ENCODE measurements at regions not wholly inside any gene's neighbourhood (a gene's known extent, or its start where the extent isn't known, plus 50 kb on each side); places are given as distances from the start of the nearest gene placed in this dataset.

DNA sequence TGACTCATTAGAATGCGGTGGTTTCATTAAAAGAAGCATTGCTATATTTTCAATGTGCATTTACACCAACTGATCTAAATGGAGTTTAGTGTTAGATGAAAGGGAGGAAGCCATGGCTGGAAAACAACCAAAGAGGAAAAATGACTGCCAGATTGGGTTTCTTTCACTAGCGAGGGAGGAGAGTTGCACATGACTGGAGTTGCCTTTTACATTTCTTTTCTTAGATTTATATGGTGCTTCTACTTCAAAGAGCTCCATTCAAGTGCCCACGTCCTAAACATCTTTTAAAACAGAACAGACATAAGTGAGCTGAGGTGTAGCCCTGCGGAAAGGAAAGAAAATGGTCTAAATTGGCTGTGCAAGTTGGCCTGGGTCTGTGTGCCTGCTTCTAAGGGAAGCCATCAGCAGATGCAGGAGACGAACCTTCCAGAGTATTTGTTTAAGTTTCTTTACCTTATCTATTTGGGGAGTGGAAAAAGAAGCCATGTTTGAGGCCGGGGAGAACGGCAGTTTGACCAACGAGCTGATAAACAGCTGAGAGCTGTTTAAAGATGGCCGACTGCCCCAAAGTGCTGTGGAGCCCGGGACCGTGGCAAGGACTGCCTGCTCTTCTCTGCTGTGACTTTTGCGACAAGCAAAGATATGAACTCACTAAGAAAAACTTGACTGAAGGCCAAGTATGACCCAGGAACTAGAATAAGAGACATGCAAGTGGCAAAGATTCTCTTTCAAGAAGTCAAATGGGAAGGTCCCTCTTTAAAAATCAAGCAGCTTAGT lies 327.0 kb downstream of the ZNF516 start:
- Histone ChIP-seq H3K79me2 (ENCODE audit: insufficient read depth, low read length) (no peaks in the 10 kb centered on the region), H3K27me3 (ENCODE audit: insufficient read depth, low read length) (no peaks in the 10 kb centered on the region), H4K20me1 (ENCODE audit: insufficient read depth, low read length) (no peaks in the 10 kb centered on the region), H3K36me3 (ENCODE audit: insufficient read depth, low read length) (no peaks in the 10 kb centered on the region), H3K9ac (ENCODE audit: low read length) (no peak overlapping the region), H3K4me1 (ENCODE audit: insufficient read depth, low read length) (no peaks in the 10 kb centered on the region), H3K27ac (ENCODE audit: low read depth, low read length) (no peak overlapping the region), H3K4me2 (ENCODE audit: low read length) (no peak overlapping the region), H2AFZ (ENCODE audit: low read depth, low read length) (no peak overlapping the region), H3K9me3 (ENCODE audit: insufficient read depth, low read depth, low read length) (no peaks in the 10 kb centered on the region), H3K4me3 (ENCODE audit: insufficient read depth, low read depth, low read length) (no peak overlapping the region)
- Mint-ChIP-seq H3K9me3 (ENCODE audit: unreplicated experiment) (no peaks in the 10 kb centered on the region), H3K27me3 (ENCODE audit: low read depth, unreplicated experiment) (peaks cover 15% of the 10 kb centered on the region), H3K27ac (ENCODE audit: unreplicated experiment) (no peak overlapping the region), H3K4me1 (ENCODE audit: low read depth, unreplicated experiment) (no peaks in the 10 kb centered on the region), H3K4me3 (ENCODE audit: unreplicated experiment) (no peak overlapping the region), H3K36me3 (ENCODE audit: low read depth, unreplicated experiment) (no peaks in the 10 kb centered on the region)
- FAIRE-seq, result no peak
- DNase-seq (ENCODE audit: low read depth), result no peak
- TF ChIP-seq, protein P1, sequence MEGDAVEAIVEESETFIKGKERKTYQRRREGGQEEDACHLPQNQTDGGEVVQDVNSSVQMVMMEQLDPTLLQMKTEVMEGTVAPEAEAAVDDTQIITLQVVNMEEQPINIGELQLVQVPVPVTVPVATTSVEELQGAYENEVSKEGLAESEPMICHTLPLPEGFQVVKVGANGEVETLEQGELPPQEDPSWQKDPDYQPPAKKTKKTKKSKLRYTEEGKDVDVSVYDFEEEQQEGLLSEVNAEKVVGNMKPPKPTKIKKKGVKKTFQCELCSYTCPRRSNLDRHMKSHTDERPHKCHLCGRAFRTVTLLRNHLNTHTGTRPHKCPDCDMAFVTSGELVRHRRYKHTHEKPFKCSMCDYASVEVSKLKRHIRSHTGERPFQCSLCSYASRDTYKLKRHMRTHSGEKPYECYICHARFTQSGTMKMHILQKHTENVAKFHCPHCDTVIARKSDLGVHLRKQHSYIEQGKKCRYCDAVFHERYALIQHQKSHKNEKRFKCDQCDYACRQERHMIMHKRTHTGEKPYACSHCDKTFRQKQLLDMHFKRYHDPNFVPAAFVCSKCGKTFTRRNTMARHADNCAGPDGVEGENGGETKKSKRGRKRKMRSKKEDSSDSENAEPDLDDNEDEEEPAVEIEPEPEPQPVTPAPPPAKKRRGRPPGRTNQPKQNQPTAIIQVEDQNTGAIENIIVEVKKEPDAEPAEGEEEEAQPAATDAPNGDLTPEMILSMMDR (IDR thresholded peaks at IDR 0.05; ENCODE audit: insufficient read depth, low read depth, low read length), result no peak
- TF ChIP-seq EZH2 (IDR thresholded peaks at IDR 0.05; ENCODE audit: insufficient read depth, low read length), result no peak

DNA sequence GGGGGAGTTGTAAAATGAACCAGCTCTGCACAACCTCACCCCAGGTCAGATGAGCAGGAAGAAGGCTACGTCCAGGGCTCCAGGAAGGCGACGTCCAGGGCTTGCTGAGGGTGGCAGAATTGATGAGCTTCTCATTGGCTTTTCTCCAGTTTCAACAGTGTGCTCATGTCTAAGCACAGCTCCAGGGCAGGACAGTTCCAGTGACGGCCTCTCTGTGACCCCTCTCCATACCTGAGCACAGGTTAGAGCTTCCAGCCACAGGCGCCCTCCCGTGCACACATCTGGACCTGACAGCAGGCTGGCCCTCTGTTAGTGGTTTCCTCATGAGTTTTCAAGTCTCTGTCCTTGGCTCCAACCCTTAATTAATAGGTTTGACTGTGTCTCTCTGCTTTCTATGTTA lies 327.6 kb downstream of the ZNF516 start:
- TF ChIP-seq EZH2 (IDR thresholded peaks at IDR 0.05; ENCODE audit: insufficient read depth, low read length), result no peak
- TF ChIP-seq, protein P1 (IDR thresholded peaks at IDR 0.05; ENCODE audit: insufficient read depth, low read depth, low read length), result no peak
- DNase-seq (ENCODE audit: low read depth) (no peak), FAIRE-seq (no peak)
- no peaks in the 10 kb centered on the region for H4K20me1 ChIP-seq (ENCODE audit: insufficient read depth, low read length)
- no peak overlapping the region for H3K9ac ChIP-seq (ENCODE audit: low read length)
- H3K27me3 ChIP-seq (ENCODE audit: insufficient read depth, low read length), result no peaks in the 10 kb centered on the region
- Mint-ChIP-seq H3K4me3 (ENCODE audit: unreplicated experiment) (no peak overlapping the region), H3K4me1 (ENCODE audit: low read depth, unreplicated experiment) (no peaks in the 10 kb centered on the region), H3K27ac (ENCODE audit: unreplicated experiment) (no peak overlapping the region), H3K9me3 (ENCODE audit: unreplicated experiment) (no peaks in the 10 kb centered on the region), H3K36me3 (ENCODE audit: low read depth, unreplicated experiment) (no peaks in the 10 kb centered on the region), H3K27me3 (ENCODE audit: low read depth, unreplicated experiment) (peaks cover 15% of the 10 kb centered on the region)
- peaks cover 3% of the 10 kb centered on the region for H3K9me3 ChIP-seq (ENCODE audit: insufficient read depth, low read depth, low read length)
- H3K4me3 ChIP-seq (ENCODE audit: insufficient read depth, low read depth, low read length), result no peak overlapping the region
- no peak overlapping the region for H3K4me2 ChIP-seq (ENCODE audit: low read length)
- H2AFZ ChIP-seq (ENCODE audit: low read depth, low read length), result no peak overlapping the region
- no peaks in the 10 kb centered on the region for H3K4me1 ChIP-seq (ENCODE audit: insufficient read depth, low read length)
- no peaks in the 10 kb centered on the region for H3K36me3 ChIP-seq (ENCODE audit: insufficient read depth, low read length)
- H3K27ac ChIP-seq (ENCODE audit: low read depth, low read length), result no peak overlapping the region
- no peaks in the 10 kb centered on the region for H3K79me2 ChIP-seq (ENCODE audit: insufficient read depth, low read length)

DNA sequence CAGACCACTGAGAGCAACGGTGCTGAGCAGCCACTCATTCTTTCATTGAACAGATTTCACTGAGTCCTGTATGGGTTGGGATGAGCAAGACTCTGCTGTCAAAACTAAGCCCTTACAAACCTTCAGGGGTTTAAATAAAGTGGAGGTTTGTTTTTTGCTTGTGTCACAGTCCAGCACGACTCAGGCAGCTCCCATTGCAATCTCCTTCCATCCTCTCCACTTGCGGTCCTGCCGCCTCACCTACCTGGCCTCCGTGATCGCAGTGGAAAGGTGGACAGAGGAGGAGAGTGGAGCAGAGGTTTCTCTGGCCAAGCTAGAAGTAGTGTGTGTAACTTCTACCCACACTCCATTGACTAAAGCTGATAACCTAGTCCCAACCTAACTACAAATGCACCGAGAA lies 332.2 kb downstream of the ZNF516 start:
- Histone ChIP-seq H3K79me2 (ENCODE audit: insufficient read depth, low read length) (no peaks in the 10 kb centered on the region), H3K9me3 (ENCODE audit: insufficient read depth, low read depth, low read length) (peaks cover 3% of the 10 kb centered on the region), H3K27me3 (ENCODE audit: insufficient read depth, low read length) (no peaks in the 10 kb centered on the region), H3K9ac (ENCODE audit: low read length) (no peak overlapping the region), H3K4me3 (ENCODE audit: insufficient read depth, low read depth, low read length) (no peak overlapping the region), H3K36me3 (ENCODE audit: insufficient read depth, low read length) (no peaks in the 10 kb centered on the region), H3K4me2 (ENCODE audit: low read length) (no peak overlapping the region), H3K27ac (ENCODE audit: low read depth, low read length) (no peak overlapping the region), H2AFZ (ENCODE audit: low read depth, low read length) (no peak overlapping the region), H3K4me1 (ENCODE audit: insufficient read depth, low read length) (no peaks in the 10 kb centered on the region), H4K20me1 (ENCODE audit: insufficient read depth, low read length) (no peaks in the 10 kb centered on the region)
- TF ChIP-seq, protein P1 (IDR thresholded peaks at IDR 0.05; ENCODE audit: insufficient read depth, low read depth, low read length), result no peak
- no peak for TF ChIP-seq EZH2 (IDR thresholded peaks at IDR 0.05; ENCODE audit: insufficient read depth, low read length)
- H3K4me1 Mint-ChIP-seq (ENCODE audit: low read depth, unreplicated experiment), result no peaks in the 10 kb centered on the region
- H3K4me3 Mint-ChIP-seq (ENCODE audit: unreplicated experiment), result no peak overlapping the region
- H3K27ac Mint-ChIP-seq (ENCODE audit: unreplicated experiment), result no peak overlapping the region
- FAIRE-seq (no peak), DNase-seq (ENCODE audit: low read depth) (no peak)
- no peaks in the 10 kb centered on the region for H3K9me3 Mint-ChIP-seq (ENCODE audit: unreplicated experiment)
- H3K36me3 Mint-ChIP-seq (ENCODE audit: low read depth, unreplicated experiment), result no peaks in the 10 kb centered on the region
- peaks cover 8% of the 10 kb centered on the region for H3K27me3 Mint-ChIP-seq (ENCODE audit: low read depth, unreplicated experiment)

Measured in astrocyte (in vitro differentiated cells and primary cell).